WI38 (cell line): ENCODE measurements at regions not wholly inside any gene's neighbourhood (a gene's known extent, or its start where the extent isn't known, plus 50 kb on each side); places are given as distances from the start of the nearest gene placed in this dataset.

Experiments
- H3K4me3 ChIP-seq: 2 replicates; pipeline ENCODE4 v1.5.1; 2011; ENCODE audit warnings: low read depth, mild to moderate bottlenecking, control low read depth, low read length
- TF ChIP-seq, protein P1 (sequence below): IDR thresholded peaks from 2 replicates; pipeline ENCODE4 v1.5.1; 2012; ENCODE audit warnings: low read depth, mild to moderate bottlenecking, control low read depth, low read length

DNA sequence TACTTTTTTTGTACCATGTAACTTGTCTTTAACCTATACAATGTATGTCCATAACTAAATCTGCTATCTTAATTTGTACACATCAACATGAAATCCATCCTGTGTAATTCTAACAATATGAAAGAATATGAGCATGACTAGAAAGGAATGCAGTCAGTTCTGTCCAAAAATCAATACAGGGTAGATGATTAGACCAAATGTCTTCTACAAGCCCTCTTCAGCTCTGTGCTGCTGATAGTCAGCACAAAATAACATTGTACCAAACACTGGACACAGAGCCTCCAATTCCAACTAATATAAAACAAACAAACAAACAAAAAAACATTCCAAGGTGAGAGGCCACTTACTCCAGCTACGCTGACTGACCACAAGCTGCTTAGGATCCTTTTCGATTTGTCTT, 301.4 kb upstream of the IRAK1BP1 start:
- no peak overlapping the region for H3K4me3 ChIP-seq
- TF ChIP-seq, protein P1, sequence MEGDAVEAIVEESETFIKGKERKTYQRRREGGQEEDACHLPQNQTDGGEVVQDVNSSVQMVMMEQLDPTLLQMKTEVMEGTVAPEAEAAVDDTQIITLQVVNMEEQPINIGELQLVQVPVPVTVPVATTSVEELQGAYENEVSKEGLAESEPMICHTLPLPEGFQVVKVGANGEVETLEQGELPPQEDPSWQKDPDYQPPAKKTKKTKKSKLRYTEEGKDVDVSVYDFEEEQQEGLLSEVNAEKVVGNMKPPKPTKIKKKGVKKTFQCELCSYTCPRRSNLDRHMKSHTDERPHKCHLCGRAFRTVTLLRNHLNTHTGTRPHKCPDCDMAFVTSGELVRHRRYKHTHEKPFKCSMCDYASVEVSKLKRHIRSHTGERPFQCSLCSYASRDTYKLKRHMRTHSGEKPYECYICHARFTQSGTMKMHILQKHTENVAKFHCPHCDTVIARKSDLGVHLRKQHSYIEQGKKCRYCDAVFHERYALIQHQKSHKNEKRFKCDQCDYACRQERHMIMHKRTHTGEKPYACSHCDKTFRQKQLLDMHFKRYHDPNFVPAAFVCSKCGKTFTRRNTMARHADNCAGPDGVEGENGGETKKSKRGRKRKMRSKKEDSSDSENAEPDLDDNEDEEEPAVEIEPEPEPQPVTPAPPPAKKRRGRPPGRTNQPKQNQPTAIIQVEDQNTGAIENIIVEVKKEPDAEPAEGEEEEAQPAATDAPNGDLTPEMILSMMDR: no peak

DNA sequence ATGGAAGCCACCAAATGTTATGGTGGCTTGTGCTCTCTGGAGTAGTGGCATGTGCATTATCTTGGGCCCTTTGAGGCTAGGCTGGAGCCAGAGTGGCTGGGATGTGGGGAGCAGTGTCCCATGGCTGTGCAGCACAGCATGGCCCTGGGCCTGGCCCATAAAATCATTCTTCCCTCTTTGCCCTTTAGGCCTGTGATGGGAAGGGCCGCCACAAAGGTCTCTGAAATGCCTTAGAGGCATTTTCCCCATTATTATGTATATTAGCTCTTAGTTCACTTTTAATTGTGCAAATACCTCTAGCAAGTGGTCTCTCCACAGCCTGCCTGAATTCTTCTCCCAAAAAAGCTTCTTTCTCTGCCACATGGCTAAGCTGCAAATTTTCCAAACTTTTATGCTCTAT, 297.3 kb upstream of the IRAK1BP1 start:
- TF ChIP-seq, protein P1: no peak
- H3K4me3 ChIP-seq: no peak overlapping the region

DNA sequence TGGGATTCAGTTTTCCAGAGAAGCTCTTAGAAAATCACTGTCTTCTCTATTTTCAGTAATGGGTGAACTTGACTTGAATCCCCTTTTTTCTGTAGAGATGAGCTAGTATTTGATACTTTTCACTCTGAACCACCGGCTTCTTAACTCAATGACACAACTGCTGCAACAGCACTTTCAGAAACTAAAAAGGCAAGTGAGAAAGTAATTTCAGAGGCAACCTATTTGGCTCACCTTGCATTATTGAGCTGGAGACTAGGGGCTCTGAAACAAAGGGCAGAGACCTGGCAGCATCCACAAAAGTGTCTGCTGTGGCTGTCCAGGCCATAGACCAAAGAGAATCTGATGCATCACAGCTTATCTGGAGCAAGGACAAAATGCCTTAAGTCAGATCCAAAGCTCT, 289.8 kb upstream of the IRAK1BP1 start:
- TF ChIP-seq, protein P1: no peak
- no peak overlapping the region for H3K4me3 ChIP-seq

DNA sequence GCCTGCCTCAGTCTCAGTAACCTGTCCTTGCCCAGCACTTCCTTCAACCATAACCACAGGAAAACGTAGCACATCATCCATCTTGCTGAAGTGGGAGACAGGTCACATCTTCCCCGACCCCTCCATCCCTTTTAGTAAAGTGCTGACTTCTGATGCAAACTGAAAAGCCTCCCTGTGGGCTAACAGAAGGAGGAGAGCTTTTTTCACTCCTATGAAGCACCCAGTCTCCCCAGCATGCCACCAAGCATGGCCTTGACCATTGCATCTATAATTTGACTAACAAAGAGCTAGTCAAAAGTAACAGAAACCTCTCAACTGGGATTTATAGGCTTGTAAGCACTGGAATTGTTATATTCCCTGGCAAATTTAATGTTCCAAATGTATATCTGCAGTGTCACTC, 288.9 kb upstream of the IRAK1BP1 start:
- TF ChIP-seq, protein P1: no peak
- H3K4me3 ChIP-seq: no peak overlapping the region

DNA sequence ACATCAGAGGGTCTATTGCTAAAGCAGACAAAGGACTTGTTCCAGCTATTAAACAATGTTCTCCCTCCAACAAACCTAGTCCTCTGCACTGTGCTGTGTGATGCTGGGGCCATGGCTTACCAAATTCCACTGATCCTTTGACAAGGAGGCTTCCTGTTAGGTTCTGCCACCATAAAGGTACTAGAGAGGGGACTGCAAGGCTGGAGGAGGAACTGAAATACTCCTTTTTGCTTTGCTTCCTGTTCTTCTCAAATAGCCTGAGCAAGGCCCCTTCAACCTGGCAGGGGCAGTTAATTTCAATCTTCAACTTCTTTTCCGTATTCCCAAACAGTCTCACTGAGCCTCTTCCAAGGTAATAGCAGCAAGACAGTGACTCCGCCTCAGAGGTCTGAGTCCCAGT, 286.4 kb upstream of the IRAK1BP1 start:
- TF ChIP-seq, protein P1: no peak
- no peak overlapping the region for H3K4me3 ChIP-seq

DNA sequence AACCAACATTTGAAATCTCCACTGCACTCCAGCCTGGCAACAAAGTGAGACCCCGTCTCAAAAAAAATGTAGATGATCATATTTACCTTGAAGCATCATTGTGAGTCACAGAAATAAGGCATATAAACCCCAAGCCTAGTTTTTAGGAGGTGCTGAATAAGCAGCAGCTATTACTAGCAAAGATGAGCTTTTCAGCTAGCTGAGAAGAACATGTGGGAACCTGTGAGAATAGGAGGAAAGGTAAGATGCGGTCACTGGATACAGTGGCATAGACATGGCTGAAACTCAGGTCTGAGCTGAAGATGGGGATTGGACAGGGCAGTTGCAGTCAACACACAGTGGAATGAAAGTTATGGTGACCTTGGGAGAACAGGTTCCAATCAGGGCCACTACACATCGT, 284.3 kb upstream of the IRAK1BP1 start:
- H3K4me3 ChIP-seq: no peak overlapping the region
- TF ChIP-seq, protein P1: no peak

DNA sequence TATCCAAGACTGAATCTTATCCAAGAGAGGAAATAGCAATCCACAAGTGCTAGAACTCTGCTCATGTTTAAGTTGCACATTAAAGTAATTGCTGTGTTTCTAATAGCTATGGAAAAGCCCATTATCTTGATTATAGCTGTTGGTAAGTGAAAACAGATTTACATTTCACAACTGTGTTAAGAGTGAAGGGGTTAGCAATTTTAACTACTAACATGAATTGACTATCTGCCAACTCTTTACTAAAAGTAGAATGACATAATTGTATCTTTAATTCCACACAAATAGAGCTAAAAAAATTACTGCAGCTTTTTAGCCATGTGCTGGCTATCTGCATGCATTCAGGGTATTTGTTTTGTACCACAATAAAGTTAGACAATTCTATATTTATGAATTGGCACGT, 277.9 kb upstream of the IRAK1BP1 start:
- TF ChIP-seq, protein P1: no peak
- H3K4me3 ChIP-seq: no peak overlapping the region
